Fibroblast of peridontal ligament (primary cell): ENCODE measurements at regions not wholly inside any gene's neighbourhood (a gene's known extent, or its start where the extent isn't known, plus 50 kb on each side); places are given as distances from the start of the nearest gene placed in this dataset.
A peak's percentile ranks its signal among the peaks of the same experiment; 100 is the strongest.

ENCODE experiments used
- DNase-seq: peaks from one replicate; pipeline ENCODE4 v3.0.0-alpha.2; 2010; ENCODE audit errors: extremely low read depth

DNA sequence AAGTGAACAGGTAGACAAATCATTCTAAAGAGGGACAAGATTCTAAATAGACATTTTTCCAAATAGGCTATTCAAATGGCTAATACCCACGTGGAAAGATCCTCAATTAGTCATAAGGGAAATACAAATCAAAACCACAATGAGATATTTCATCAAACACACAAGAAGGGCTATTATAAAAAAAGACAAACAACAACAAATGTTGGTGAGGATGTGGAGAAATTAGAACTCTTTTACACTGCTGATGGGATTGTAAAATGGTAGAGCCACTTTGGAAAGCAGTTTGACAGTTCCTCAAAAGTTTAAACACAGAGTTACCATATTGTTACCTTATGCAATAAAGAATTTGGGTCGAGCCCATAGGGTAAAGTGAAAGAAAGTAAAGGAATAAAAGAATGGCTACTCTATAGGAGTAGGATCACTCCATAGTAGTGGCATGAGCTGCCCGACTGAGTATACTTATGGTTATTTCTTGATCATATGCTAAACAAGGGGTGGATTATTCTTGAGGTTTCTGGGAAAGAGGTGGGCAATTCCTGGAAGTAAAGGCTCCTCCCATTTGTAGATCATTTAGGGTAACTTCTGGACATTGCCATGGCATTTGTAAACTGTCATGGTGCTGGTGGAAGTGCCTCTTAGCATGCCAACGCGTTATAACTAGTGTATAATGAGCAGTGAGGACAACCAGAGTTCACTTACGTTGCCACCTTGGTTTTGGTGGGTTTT lies 58.9 kb upstream of the FAM9C start:
- DNase-seq: no peak

DNA sequence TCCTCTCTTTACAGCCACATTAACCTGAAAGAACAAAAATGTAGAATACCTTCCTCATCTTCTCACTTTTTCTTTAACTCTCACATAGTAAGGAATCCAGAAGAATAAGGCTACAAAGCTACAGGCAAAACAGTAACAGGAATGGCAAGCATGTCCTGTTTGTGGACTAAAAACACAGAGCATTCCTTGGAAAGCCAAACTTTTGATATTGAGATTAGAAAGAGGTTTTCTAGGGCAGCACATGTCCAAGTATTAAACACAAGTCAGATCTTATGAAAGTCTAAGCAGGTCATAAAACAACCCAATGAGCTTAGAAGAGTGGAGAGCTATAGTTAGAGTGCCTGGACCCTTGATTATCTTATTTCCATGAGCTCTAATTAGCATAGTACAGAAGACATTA lies 58.2 kb upstream of the FAM9C start:
- no peak for DNase-seq

DNA sequence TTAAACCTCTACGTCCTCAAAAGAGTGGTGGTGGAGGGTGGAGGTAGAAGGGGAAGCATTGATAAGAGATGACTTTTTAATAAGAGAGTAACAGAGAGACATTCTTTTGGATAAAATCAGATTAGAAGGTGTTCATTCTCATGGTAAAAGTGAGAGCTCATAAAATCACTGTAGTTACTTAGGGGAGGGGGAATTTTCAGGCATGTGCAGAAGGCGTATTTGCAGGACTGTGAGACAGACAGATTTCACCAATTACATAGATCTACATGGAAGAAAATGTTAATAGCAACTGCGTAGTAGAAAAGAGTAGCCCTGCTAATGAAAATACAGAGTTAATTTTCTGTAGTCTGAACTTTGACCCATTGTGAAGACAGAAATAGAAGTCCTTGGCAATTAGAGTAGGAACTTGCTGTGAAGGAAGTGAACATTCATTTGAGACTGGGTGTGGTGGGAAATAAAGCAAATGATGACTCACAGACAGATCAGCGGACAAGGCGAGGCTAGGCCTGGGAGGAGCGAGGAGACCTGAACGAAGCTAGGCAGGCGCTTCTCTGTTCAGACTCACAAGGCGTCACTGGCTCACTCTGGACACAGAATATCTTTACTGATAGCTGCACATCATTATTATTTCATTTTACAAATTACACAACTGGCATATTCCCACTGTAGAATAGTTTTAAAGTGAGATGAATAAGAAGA lies 57.2 kb upstream of the FAM9C start:
- peak; percentile 85 for DNase-seq

DNA sequence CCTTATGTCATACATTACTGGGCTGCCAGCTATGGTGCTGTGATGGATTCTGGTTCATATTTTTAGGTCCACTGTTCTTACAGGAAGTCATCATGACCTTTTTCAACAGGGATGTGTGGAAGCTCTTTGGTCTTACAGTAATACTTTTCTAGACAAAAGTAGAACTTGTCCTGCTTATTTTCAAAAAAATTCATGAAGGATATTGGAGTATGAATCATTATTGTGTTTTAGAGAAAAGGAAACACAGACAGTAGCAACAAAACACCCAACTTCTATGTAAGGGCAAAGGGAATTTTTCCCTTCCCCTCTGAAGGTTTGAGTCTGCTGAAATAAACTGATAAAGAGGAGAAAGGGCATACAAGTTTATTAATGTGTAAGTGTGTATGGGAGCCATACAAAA lies 54.7 kb upstream of the FAM9C start:
- no peak for DNase-seq

DNA sequence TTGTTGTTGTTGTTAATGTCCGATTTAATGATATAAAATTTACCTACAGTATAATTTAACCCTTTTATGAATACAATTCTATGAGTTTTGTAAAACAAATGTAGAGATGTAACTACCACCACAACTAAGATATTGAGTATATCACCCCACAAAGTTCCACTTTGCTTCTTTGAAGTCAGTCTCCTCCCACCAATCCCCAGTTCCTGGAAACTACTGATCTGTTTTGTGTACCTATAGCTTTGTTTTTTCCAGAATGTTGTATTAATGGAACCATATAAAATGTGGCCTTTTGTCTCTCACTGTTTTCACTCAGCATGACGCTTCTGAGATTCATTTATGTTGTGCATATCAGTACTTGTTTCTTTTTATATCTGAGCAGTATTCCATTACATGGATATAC lies 52.3 kb upstream of the FAM9C start:
- no peak for DNase-seq

DNA sequence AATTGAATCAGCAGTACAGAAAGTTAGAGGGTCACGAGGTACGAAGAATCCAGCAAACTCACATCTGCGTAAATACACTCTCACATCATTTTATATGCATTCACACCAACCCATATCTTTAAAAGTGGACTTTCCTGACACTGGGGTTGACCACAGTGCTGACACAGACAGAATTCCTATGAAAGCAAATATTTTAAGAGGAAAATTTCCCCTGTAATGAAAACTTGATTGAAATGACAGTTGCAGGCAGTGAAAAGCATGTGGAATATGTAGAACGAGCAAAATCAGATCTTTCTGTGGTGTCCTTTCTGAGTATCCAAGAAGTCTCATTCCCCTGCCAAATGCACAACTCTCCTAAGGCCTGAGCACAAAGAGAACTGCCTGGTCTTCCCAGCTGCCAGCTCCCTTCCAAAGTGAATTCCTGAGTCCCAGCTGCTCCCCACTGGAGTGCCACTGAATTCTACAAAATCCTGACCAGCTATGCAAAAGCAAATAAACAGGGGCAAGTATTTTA lies 50.5 kb upstream of the FAM9C start:
- DNase-seq: peak; percentile 70

DNA sequence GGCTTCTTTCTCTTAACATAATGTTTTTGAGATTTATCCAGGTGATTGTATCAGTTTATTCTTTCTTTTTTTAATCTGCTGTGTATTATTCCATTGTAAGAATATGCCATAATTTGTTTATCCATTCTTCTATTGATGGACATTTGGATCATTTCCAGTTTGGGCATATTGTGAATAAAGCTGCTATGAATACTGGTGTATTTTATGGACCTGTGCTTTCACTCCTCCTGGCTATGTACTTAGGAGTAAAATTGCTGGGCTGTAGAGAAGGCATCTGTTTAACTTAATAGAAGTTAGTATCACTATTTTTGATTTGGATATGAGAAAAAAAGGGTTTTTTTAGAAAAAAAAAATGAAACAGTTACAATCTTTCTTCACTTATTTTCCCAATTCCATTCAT lies 50.0 kb upstream of the FAM9C start:
- DNase-seq: no peak
